ENCODE measurements at regions not wholly inside any gene's neighbourhood (a gene's known extent, or its start where the extent isn't known, plus 50 kb on each side); places are given as distances from the start of the nearest gene placed in this dataset.

GRCh38 chrX:123085311-123085940, 98.7 kb upstream of the GRIA3 start:
- peak; percentile 61 for DNase-seq (ENCODE audit: low read depth)
- H3K4me3 ChIP-seq (ENCODE audit: low read length): no peak overlapping the region
- TF ChIP-seq CTCF (conservative IDR thresholded peaks at IDR 0.05; ENCODE audit: low read length): no peak

- H3K4me3 ChIP-seq (ENCODE audit: low read length): no peak overlapping the region
- TF ChIP-seq CTCF (conservative IDR thresholded peaks at IDR 0.05; ENCODE audit: low read length): no peak
- DNase-seq (ENCODE audit: low read depth): no peak
Observed at GRCh38 chrX:123086768-123087167, 97.3 kb upstream of the GRIA3 start.

GRCh38 chrX:123087326-123087725, 96.8 kb upstream of the GRIA3 start:
- no peak for TF ChIP-seq CTCF (conservative IDR thresholded peaks at IDR 0.05; ENCODE audit: low read length)
- no peak overlapping the region for H3K4me3 ChIP-seq (ENCODE audit: low read length)
- peak; percentile 78 for DNase-seq (ENCODE audit: low read depth)

GRCh38 chrX:123088331-123088730, 95.7 kb upstream of the GRIA3 start:
- H3K4me3 ChIP-seq (ENCODE audit: low read length): no peak overlapping the region
- no peak for TF ChIP-seq CTCF (conservative IDR thresholded peaks at IDR 0.05; ENCODE audit: low read length)
- peak; percentile 62 for DNase-seq (ENCODE audit: low read depth)

GRCh38 chrX:123088930-123089329, 95.1 kb upstream of the GRIA3 start:
- TF ChIP-seq CTCF (conservative IDR thresholded peaks at IDR 0.05; ENCODE audit: low read length): no peak
- H3K4me3 ChIP-seq (ENCODE audit: low read length): no peak overlapping the region
- no peak for DNase-seq (ENCODE audit: low read depth)

- TF ChIP-seq CTCF (conservative IDR thresholded peaks at IDR 0.05; ENCODE audit: low read length): no peak
- DNase-seq (ENCODE audit: low read depth): no peak
Observed at GRCh38 chrX:123093792-123094191, 90.3 kb upstream of the GRIA3 start.

GRCh38 chrX:123108513-123109427, 75.3 kb upstream of the GRIA3 start:
- no peak overlapping the region for H3K4me3 ChIP-seq (ENCODE audit: low read length)
- DNase-seq (ENCODE audit: low read depth): peak; percentile 81
- TF ChIP-seq CTCF (conservative IDR thresholded peaks at IDR 0.05; ENCODE audit: low read length): no peak

More at GRCh38 chrX:123093792-123094191, 90.3 kb upstream of the GRIA3 start:
- H3K4me3 ChIP-seq (ENCODE audit: low read length): no peak overlapping the region

All from AG10803 (cell line).